Keratinocyte (primary cell): ENCODE measurements at regions not wholly inside any gene's neighbourhood (a gene's known extent, or its start where the extent isn't known, plus 50 kb on each side); places are given as distances from the start of the nearest gene placed in this dataset.

Experiments
- DNase-seq: peaks from one replicate; pipeline ENCODE4 v3.0.0-alpha.2; 2011; ENCODE audit warnings: low read depth, missing footprints, low spot score
- FAIRE-seq: peaks from 2 replicates; lab custom pipeline; 2011; peaks lifted over from hg19 to GRCh38; lab: Jason Lieb, UNC
- H2AFZ ChIP-seq: 2 replicates; pipeline ENCODE4 v1.6.0; 2012; ENCODE audit warnings: low read length, control low read depth, inconsistent platforms; ENCODE audit not compliant: control insufficient read depth
- H3K27ac ChIP-seq: 2 replicates; pipeline ENCODE4 v1.5.1; 2011; ENCODE audit warnings: low read length; ENCODE audit not compliant: control insufficient read depth, insufficient read depth
- H3K27me3 ChIP-seq: 3 replicates; pipeline ENCODE4 v1.6.0; 2011; ENCODE audit warnings: low read length; ENCODE audit not compliant: control insufficient read depth, insufficient read depth; ENCODE audit errors: extremely low read depth
- H3K36me3 ChIP-seq, 2 experiments: 2 replicates in 1 of 2; 3 replicates in 1 of 2; pipeline ENCODE4 v1.5.1; 2011; ENCODE audit warnings: low read length in 2 of 2, mild to moderate bottlenecking in 1 of 2; ENCODE audit not compliant: control insufficient read depth in 2 of 2, insufficient read depth in 2 of 2; ENCODE audit errors: extremely low read depth in 1 of 2
- H3K4me1 ChIP-seq: 3 replicates; pipeline ENCODE4 v1.5.1; 2011; ENCODE audit warnings: low read length; ENCODE audit not compliant: control insufficient read depth, insufficient read depth; ENCODE audit errors: extremely low read depth
- H3K4me2 ChIP-seq: 3 replicates; pipeline ENCODE4 v1.6.0; 2011; ENCODE audit warnings: low read depth, low read length; ENCODE audit not compliant: control insufficient read depth, insufficient read depth; ENCODE audit errors: extremely low read depth
- H3K4me3 ChIP-seq, 3 experiments: fragments of 200-600 bp in 1 of 3; sonication (generic) in 1 of 3; 2 replicates in 2 of 3; 3 replicates in 1 of 3; pipeline ENCODE4 v1.5.1; 2011 to 2016; ENCODE audit warnings: low read length in 3 of 3, mild to moderate bottlenecking in 3 of 3, control low read depth in 2 of 3, inconsistent platforms in 1 of 3, low read depth in 1 of 3, mixed read lengths in 1 of 3, mixed run types in 1 of 3, moderate library complexity in 1 of 3; ENCODE audit not compliant: control insufficient read depth in 2 of 3, insufficient read depth in 2 of 3; ENCODE audit errors: extremely low read depth in 1 of 3
- H3K79me2 ChIP-seq: 2 replicates; pipeline ENCODE4 v1.6.0; 2012; ENCODE audit warnings: low read length; ENCODE audit not compliant: control insufficient read depth, insufficient read depth
- H3K9ac ChIP-seq: 3 replicates; pipeline ENCODE4 v1.6.0; 2011; ENCODE audit warnings: low read length; ENCODE audit not compliant: control insufficient read depth, insufficient read depth; ENCODE audit errors: extremely low read depth
- H3K9me1 ChIP-seq: 3 replicates; pipeline ENCODE4 v1.6.0; 2011; ENCODE audit warnings: low read length; ENCODE audit not compliant: control insufficient read depth, insufficient read depth; ENCODE audit errors: extremely low read depth
- H3K9me3 ChIP-seq: 2 replicates; pipeline ENCODE4 v1.5.1; 2012; ENCODE audit warnings: low read depth, low read length; ENCODE audit not compliant: control insufficient read depth
- H4K20me1 ChIP-seq: 3 replicates; pipeline ENCODE4 v1.6.0; 2011; ENCODE audit warnings: low read length; ENCODE audit not compliant: control insufficient read depth, insufficient read depth; ENCODE audit errors: extremely low read depth
- EZH2 ChIP-seq: IDR thresholded peaks from one replicate; pipeline ENCODE4 v1.6.1; 2012; ENCODE audit warnings: inconsistent platforms, mild to moderate bottlenecking, low read length, moderate library complexity
- dilution Hi-C: fragments of 300-500 bp; cut with MboI; formaldehyde crosslinking; loops from one replicate; pipeline ENCODE4 v1.7.0; 2020; ENCODE audit warnings: low sequenced_read_pairs; ENCODE audit not compliant: extremely low pct_ligation_motif_present
- TF ChIP-seq, protein P1 (sequence below), 3 experiments: IDR thresholded peaks in 1 of 3; conservative IDR thresholded peaks in 1 of 3; optimal IDR thresholded peaks in 1 of 3; 2 replicates in 2 of 3; 3 replicates in 1 of 3; pipeline versions ENCODE3 to v1.5.1; 2011; ENCODE audit warnings: low read length in 3 of 3, mild to moderate bottlenecking in 3 of 3, moderate library complexity in 2 of 3, control low read depth in 1 of 3, inconsistent platforms in 1 of 3; ENCODE audit not compliant: insufficient read depth in 2 of 3; ENCODE audit errors: extremely low read depth in 1 of 3

DNA sequence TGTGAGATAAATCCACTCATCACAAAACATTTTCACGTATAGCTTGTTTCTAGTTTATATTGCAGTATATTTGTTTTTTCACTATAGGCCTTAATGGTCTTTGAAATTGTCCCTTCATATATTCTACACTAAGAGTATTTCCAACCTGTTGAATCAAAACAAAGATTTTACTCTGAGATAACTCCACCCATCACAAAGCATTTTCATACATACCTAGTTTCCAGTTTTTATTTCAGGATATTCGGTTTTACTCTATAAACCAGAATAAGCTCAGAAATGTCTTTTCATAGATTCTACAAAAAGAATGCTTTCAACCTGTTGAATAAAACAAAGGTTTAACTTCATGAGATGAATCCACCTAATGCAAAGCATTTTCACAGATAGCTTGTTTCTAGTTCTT lies 1528.7 kb downstream of the UQCRFS1 start:
- Histone ChIP-seq H2AFZ (no peak overlapping the region), H3K4me2 (no peak overlapping the region), H3K27me3 (no peaks in the 10 kb centered on the region), H3K79me2 (no peaks in the 10 kb centered on the region), H3K4me3 (no peak overlapping the region), H3K4me1 (no peaks in the 10 kb centered on the region), H3K9ac (no peak overlapping the region), H3K9me1 (no peaks in the 10 kb centered on the region), H3K36me3 (no peaks in the 10 kb centered on the region), H4K20me1 (no peaks in the 10 kb centered on the region), H3K27ac (no peak overlapping the region), H3K9me3 (no peaks in the 10 kb centered on the region)
- no peak for TF ChIP-seq EZH2
- TF ChIP-seq, protein P1, sequence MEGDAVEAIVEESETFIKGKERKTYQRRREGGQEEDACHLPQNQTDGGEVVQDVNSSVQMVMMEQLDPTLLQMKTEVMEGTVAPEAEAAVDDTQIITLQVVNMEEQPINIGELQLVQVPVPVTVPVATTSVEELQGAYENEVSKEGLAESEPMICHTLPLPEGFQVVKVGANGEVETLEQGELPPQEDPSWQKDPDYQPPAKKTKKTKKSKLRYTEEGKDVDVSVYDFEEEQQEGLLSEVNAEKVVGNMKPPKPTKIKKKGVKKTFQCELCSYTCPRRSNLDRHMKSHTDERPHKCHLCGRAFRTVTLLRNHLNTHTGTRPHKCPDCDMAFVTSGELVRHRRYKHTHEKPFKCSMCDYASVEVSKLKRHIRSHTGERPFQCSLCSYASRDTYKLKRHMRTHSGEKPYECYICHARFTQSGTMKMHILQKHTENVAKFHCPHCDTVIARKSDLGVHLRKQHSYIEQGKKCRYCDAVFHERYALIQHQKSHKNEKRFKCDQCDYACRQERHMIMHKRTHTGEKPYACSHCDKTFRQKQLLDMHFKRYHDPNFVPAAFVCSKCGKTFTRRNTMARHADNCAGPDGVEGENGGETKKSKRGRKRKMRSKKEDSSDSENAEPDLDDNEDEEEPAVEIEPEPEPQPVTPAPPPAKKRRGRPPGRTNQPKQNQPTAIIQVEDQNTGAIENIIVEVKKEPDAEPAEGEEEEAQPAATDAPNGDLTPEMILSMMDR (optimal IDR thresholded peaks at IDR 0.05 in 1 of 3, IDR thresholded peaks at IDR 0.05 in 1 of 3, conservative IDR thresholded peaks at IDR 0.05 in 1 of 3; ENCODE audit: extremely low read depth in 1 of 3, insufficient read depth in 2 of 3, low read length in 3 of 3) = no peak
- FAIRE-seq = no peak
- no peak for DNase-seq
- dilution Hi-C loops = no loop called here

DNA sequence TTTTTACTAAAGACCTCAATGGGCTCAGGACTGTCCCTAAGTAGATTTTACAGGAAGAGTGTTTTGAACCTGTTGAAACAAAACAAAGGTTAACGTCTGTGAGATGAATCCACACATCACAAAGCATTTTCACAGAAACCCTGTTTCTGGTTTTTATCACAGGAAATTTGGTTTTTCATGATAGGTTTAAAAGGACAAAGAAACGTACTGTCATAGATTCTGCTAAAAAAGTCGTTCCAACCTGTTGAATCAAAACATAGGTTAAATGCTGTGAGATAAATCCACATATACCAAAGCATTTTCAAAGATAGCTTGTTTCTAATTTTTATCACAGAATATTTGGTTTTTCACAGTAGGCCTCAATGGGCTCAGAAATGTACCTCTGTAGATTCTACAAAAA lies 1531.0 kb downstream of the UQCRFS1 start:
- H3K4me3 ChIP-seq = no peak overlapping the region
- TF ChIP-seq EZH2 = no peak
- TF ChIP-seq, protein P1 (optimal IDR thresholded peaks at IDR 0.05 in 1 of 3, IDR thresholded peaks at IDR 0.05 in 1 of 3, conservative IDR thresholded peaks at IDR 0.05 in 1 of 3; ENCODE audit: extremely low read depth in 1 of 3, insufficient read depth in 2 of 3, low read length in 3 of 3) = no peak
- H3K9me3 ChIP-seq = no peaks in the 10 kb centered on the region
- H3K4me1 ChIP-seq = no peaks in the 10 kb centered on the region
- FAIRE-seq (no peak), DNase-seq (no peak)
- no peaks in the 10 kb centered on the region for H3K9me1 ChIP-seq
- no peaks in the 10 kb centered on the region for H3K79me2 ChIP-seq
- H4K20me1 ChIP-seq = no peaks in the 10 kb centered on the region
- no peaks in the 10 kb centered on the region for H3K36me3 ChIP-seq
- no peak overlapping the region for H3K27ac ChIP-seq
- H3K9ac ChIP-seq = no peak overlapping the region
- H3K4me2 ChIP-seq = no peak overlapping the region
- H3K27me3 ChIP-seq = no peaks in the 10 kb centered on the region
- H2AFZ ChIP-seq = no peak overlapping the region
- dilution Hi-C loops = no loop called here
